Breast epithelium (tissue), 3 donors: ENCODE measurements at regions not wholly inside any gene's neighbourhood (a gene's known extent, or its start where the extent isn't known, plus 50 kb on each side); places are given as distances from the start of the nearest gene placed in this dataset.
"Not testable (repeated sequence)": the region's sequence is repeated elsewhere in the genome, so short reads cannot be mapped to it uniquely, and the experiment has no call there.

Experiments used
- POLR2A ChIP-seq: fragments of 450-650 bp; IDR thresholded peaks from one replicate; pipeline ENCODE4 v1.6.1; 2016; ENCODE audit warnings: antibody characterized with exemption, mild to moderate bottlenecking, moderate library complexity
- TF ChIP-seq, protein P1 (sequence below), 3 donors: fragments of 450-650 bp; IDR thresholded peaks; one replicate each; pipeline ENCODE4 v1.5.1; 2016 to 2017; ENCODE audit warnings: antibody characterized with exemption in 3 of 3, mild to moderate bottlenecking in 3 of 3, moderate library complexity in 3 of 3

DNA sequence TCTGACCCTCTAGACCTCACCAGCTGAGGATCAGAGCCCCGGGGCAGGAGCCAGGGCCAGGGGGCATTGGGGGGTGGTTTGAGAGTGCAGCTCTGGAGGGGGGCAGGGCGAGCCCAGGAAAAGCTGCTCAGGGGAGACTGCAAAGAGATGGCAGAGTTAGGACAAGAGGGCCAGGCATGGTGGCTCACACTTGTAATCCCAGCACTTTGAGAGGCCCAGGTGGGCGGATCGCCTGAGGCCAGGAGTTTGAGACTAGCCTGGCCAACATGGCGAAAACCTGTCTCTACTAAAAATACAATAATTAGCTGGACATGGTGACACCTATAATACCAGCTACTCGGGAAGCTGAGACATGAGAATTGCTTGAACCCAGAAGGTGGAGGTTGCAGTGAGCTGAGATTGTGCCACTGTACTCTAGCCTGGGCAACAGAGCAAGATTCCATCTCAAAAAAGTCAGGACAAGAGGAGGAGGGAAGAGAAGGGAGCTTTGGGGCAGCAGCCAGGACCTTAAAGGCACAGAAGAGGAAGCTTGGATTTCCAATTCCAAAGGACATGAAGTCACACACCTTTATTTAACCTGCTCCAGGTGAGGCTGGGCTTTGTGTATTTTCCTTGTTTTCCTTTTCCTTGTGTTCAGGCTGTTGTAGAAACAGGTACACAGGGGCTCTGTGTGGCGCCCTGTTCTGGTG, 180.5 kb upstream of the OSBPL11 start:
- TF ChIP-seq, protein P1, sequence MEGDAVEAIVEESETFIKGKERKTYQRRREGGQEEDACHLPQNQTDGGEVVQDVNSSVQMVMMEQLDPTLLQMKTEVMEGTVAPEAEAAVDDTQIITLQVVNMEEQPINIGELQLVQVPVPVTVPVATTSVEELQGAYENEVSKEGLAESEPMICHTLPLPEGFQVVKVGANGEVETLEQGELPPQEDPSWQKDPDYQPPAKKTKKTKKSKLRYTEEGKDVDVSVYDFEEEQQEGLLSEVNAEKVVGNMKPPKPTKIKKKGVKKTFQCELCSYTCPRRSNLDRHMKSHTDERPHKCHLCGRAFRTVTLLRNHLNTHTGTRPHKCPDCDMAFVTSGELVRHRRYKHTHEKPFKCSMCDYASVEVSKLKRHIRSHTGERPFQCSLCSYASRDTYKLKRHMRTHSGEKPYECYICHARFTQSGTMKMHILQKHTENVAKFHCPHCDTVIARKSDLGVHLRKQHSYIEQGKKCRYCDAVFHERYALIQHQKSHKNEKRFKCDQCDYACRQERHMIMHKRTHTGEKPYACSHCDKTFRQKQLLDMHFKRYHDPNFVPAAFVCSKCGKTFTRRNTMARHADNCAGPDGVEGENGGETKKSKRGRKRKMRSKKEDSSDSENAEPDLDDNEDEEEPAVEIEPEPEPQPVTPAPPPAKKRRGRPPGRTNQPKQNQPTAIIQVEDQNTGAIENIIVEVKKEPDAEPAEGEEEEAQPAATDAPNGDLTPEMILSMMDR (IDR thresholded peaks at IDR 0.05) = not testable (repeated sequence)
- not testable (repeated sequence) for TF ChIP-seq POLR2A
